GM18508 (cell line): ENCODE measurements at regions not wholly inside any gene's neighbourhood (a gene's known extent, or its start where the extent isn't known, plus 50 kb on each side); places are given as distances from the start of the nearest gene placed in this dataset.
"Not testable (repeated sequence)": the region's sequence is repeated elsewhere in the genome, so short reads cannot be mapped to it uniquely, and the experiment has no call there.

Source experiments
- ATAC-seq: cut with Tn5 transposase; IDR thresholded peaks from one replicate; pipeline ENCODE4 v1.9.1; 2021; ENCODE audit warnings: moderate number of reproducible peaks; ENCODE audit not compliant: insufficient read depth, unreplicated experiment

DNA sequence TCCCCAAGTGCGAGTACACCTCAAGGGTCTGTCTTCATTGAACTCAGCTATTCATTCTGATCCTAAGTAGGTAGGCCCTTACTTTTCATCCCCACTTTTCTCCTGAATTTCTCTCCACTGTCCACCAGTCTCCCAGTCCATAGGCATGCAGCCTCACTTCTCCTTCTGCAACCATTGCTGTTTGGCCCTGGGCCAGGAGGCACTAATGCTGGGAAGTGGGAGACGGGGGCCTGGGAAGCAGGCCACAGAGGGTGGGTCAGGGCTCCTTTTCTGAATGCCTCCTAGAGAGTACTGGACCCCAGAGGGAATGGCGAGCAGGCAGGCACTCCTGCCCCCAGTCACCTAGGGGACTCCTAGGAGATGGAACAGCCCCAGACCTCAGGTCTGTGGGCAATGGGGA is 203.5 kb upstream of the RPL34 start:
- ATAC-seq, result no peak

DNA sequence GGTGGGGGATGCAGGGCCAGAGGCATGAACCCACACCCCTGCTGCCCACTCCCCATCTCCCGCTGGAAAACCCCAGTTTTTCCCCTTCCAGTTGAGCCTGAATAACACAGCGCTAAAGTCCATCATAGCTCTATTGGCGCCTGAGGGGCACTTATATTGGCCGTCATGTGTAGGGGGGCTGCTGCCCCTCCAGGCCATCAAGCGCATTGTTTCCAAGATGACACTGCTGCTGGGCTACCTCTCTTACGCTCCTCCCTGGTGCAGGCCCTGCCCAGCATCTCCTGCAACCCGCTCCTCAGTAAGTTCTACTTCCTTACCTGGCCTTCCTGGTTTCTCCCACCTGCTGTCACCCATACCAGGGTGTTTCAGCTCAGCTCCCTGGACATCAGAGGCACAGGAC is 205.0 kb upstream of the RPL34 start:
- no peak for ATAC-seq

DNA sequence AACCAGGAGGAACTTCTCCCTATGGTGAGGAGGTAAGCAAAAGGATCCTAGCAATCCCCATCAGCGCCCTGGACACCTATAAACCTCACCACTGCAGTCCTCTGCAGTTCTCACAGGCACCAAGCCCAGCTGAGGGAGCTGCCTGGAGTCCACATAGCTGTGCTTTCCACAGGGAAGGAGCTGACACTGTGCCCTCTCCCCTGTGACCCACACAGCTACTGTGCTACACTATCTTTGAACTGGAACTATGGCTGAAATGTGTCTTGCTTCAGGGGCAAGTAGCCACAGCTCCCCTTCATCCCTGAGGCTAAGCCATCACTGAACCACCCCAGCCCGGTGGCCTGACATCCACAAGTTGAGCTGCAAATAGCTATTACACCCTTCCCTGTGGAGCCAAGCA is 208.5 kb upstream of the RPL34 start:
- no peak for ATAC-seq

DNA sequence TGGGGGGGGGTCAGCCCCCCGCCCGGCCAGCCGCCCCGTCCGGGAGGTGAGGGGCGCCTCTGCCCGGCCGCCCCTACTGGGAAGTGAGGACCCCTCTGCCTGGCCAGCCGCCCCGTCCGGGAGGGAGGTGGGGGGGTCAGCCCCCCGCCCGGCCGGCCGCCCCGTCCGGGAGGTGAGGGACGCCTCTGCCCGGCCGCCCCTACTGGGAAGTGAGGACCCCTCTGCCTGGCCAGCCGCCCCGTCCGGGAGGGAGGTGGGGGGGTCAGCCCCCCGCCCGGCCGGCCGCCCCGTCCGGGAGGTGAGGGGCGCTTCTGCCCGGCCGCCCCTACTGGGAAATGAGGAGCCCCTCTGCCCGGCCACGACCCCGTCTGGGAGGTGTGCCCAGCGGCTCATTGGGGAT is 210.7 kb upstream of the RPL34 start:
- not testable (repeated sequence) for ATAC-seq

DNA sequence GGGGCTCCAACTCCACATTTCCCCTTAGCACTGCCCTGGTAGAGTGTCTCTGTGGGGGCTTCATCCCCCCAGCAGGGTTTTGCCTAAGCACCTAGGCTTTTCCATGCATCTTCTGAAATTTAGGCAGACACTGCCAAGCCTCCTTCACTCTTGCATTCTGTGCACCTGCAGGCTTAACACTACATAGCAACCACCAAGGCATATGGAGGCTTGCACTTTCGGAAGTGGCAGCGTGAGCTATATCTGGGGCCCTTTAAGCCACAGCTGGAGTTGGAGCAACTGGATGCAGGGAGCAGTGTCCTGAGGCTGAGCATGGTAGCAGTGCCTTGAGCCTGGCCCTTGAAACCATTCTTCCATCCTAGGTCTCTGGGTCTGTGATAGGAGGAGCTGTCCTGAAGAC is 214.8 kb upstream of the RPL34 start:
- ATAC-seq, result no peak

DNA sequence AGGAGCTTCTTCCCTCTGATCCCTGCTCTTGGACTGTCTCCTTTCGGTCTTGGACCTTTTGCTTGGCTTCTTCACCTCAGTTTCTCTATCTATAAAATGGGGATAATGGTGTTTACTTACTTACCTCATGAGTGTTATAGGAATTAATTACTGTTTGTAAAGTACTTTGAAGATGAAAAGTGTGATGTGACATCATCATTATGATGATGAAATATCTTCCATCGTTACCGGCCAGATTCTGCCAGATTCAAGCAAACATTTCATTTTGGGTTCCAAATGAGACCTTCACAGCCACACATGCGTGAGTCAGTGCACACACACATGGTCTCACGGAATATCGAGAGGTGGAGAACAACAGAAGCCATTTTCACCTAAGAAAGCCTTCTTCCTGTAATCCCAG is 220.1 kb upstream of the RPL34 start:
- ATAC-seq, result no peak

DNA sequence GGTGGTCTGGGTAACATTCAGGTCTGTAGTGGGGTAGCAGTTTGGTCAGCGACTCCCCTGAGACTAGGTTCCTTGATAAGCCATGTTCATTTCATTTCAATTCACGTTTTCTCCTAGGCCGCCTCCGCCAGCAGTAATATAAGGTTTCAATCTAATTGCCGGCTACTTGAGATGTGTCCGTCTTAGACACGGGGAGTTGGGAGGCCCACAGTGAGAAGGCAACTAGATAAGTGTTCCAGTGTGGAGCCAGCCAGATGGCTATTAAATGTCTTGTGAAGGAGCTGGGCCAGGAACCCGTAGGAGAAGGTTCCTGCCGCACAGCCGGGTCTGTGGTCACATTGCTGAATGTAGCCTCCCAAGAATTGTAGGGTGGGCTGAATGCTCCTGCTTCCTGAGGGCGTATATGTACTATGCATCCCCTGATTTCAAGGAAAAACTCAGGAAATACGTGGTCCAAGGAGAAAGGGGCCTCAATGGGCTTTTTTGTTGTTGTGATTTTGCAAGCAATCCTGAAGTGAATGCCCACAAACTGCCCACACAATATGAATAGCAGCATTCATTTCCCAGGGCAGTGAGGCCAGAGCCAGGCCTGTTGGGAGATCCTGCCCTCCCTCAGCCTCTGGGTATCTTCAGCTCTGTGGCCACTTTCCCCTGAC is 220.6 kb upstream of the RPL34 start:
- ATAC-seq, result no peak

DNA sequence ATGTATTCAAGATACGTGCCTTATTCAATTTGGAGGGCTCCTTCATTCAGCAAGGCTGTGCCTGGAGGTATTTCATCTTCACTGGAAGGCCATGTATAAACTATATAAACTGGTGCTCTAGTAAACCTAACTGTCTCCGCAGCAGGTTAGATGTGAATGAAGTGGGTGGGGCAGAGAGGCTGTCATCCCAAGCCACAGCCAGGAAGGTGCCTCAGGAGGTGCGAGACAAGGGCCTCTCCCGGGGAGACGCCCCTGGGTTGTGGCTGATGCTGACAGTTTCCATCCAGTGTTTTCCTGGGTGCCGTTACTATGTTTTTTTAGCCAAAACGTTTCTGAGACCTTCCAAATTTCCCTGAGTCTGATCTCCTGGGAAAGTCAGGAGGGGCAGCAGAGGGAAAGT is 221.5 kb upstream of the RPL34 start:
- ATAC-seq, result no peak

DNA sequence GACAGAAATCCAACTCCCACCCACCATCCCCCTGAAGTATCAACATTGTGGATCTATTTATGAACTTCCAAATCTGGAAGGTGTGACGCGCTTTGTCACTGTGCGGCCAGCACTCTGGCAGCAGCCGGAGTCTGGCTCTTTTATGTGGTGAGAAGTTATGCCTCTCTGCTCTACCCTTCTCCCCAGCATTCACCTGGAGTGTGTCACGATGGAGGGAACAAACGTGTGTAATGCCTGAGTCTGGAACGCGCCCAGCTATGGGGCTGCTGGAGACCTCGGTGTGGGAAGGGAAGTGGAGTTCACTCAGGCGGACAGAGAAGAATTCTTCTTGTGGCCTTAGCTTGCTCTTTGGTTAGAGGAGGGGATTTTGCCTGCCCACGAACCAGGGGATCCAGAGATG is 222.1 kb upstream of the RPL34 start:
- no peak for ATAC-seq

DNA sequence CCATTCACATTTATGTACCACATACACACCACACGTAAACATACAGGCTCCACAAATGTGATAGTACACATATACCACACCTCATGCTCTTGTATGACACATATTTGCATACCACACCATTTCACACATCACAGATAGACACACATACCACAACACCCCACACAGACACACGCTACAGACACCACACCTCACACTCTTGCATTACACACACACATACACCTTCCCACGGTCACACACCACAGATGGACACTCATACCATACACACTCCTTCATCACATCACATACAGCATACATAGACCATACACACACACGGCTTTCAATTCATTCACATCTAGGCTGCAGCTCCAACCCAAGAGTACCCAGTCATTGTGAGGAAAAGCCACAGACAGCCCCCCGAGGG is 222.5 kb upstream of the RPL34 start:
- ATAC-seq, result no peak

DNA sequence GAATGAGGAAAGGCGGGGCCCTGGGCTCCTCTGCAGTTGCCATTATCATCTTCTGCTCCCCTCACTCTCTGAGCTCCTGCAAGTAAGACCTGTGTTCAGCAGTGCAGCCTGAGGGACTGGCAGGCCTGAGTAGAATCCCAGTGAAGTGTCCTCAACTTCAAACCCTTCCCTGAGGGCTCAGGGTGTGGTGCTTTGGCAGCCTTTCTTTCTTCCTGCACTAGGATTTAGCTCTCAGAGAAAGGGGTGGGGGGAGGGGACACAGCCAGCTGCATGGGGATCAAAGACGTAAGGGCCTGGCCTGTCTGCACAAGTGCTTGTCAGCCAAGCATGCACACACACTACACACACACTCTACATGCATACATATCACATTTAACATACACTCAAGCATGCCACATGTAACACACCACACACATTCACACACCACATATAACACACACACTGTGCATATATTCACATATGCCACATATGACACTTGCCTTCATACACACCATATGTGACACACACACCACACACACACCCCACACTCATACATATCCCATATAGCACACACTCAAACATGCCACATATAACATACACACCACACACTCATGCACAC is 223.4 kb upstream of the RPL34 start:
- no peak for ATAC-seq

DNA sequence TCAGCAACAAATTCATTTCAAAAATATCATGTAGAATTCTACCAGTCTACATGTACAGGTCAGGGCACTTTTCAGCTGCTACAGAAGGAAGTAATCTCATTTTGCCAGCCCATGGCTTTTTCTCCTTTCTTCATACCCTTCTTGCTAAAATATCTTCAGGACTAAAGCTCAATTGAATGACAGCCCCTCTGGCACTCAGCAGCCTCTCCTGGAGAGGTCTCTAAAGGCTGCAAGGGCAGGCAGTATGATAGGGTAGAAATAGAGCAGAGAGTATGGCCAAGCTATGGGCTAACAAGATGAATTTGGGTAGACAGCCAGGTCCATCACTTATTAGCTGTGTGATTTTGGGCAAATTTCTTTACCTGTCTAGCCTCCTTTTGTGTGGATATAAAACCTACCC is 224.6 kb upstream of the RPL34 start:
- no peak for ATAC-seq

DNA sequence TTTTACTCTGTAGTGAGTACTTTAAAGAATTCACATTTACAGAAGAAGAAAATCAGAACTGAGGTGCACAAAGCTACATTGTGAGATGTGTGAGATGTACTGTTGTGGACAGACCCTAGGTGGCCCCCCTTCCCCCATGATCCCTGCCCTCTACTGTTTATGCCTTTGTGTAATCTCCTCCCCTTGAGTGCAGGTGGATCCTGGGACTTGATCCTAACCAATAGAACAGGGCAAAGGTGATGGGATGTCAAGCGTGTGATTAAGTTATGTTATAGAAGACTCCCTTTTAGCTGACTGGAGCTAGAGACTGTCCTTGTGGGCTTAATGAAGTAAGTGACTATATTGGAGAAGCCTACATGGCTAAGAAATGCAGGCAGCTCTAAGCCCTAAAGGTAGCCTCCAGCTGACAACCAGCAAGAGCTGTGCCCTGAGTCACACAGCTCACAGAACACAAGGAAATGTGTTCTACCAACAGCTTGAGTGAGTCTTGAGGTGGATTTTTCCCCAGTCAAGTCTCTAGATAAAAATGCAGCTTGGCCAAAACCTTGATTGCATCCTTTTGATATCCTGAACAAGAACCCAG is 225.2 kb upstream of the LEF1 start:
- ATAC-seq, result no peak

DNA sequence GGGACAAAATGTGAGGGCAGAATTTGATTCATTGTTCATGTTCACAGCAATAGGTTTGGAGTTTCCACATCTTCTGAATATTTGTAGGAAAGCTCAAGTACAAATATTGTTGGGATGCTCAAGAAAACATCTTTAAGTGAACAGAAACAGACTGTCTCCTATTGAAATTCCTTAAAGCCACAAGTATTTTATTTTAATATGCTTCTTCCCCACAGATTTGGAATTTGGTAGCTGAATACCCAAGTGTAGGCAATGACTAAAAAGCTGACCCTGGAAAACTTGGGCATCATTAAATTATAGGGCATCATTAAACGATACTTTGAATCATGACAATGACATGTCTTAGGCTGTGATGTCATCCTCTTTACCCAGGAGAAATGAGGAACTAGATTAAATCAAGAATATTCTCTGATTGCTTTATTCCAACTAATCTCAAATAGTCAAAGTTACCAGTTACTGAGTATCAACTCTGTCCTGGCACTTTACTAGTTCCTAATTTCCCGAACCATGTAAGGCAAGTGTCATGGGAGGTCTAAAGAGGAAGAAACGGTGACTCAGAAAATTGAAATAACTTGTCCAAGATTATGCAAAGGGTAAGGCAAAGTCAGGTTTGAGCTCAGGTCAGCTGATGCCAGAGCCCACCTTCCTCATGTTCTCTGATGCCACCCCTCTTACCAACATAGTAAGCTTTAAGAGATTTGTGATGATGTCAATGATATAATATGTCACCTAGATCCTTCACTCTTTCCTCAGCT is 223.1 kb upstream of the LEF1 start:
- ATAC-seq, result no peak

DNA sequence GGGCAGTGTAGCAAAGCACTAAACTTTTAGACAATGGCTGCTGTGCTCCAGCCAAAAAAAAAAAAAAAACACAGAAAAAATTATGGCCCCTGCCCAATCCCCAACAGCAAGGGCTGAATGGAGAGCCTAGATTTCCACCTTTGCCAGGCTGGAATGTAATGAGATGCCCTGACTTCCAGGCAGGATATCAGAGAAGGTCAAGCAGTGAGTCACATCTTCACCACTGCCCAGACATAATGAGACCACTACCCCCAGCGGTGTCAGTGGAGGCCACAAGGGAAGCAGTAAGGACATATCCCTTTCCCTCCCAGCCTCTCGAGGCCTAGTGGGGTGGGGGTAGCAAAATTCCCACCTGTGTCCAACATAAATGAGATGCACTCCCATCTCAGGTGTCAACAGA is 216.3 kb upstream of the LEF1 start:
- no peak for ATAC-seq

DNA sequence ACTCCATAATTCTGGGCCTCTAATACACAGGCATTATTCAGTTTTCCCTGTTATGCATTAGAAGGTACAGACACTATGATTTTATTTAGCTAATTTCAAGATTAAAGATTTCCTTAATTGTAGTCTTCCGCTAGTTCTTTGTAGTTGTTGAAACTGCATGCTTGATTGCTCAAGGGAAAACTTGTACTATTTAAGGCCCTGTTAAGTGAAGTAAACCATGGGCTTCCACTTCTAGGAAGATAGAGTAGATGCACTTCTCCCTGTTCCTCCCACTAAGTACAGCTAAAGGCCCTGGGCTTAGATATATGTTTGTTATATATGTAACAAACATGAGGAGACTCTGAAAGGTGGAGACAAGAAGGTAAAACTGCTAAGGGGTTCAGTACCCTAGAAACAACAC is 215.8 kb upstream of the LEF1 start:
- no peak for ATAC-seq

DNA sequence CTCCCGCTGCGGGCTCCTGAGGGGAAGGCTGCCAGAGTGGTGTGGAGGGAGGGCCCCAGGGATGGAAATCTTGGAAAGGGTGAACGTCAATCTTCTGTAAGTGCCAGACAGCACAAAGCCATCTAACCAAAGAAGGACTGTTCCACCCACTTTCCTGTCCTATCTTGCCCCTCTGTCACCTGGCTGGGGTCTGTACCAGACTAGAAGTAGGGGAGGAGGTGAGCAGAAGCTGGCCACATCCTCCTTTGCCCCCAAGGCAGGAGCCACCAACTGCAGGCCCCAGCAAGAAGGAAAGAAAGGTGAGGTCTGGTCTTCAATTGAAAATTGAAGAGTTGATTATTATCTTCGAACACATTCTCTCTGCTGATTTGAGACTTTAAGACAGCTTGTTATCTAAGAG is 214.4 kb upstream of the LEF1 start:
- no peak for ATAC-seq

DNA sequence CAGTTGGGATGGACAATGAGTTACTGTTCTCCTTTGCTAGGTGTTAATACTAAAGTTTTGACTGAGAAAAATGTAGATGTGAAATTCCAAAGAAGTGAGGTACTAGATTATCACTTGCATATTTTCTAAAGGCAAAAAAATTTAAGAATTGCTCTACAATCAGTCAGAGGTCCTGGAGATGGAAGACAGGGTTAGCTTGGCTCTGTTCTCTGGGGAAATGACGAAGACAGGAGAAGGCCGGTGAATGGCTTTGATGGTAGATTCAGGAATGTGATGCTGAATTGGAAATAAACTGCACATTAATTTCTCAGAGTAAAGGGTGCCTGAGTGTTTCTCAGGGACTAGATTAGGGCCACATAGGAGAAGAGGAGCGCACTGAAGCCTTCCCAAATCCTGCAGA is 214.0 kb upstream of the LEF1 start:
- ATAC-seq, result no peak

DNA sequence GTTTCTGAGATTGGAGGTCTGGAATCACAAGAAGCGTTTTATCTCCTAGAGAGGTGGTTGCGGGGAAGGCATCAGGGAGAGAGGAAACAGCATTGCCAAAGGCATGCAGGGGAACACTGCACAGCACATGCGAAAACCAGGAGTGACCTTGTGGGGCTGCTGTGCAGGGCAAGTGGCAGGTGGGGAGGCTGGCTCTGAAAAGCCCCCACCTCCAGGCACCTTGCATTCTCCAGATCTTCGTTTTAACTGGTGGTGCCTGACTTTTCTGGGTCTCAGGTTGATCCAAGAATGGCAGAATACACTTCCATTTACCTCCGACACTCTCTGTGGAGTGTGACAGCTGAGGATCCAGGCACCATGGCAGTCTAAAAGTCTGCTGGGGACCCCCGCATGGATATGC is 209.4 kb upstream of the LEF1 start:
- no peak for ATAC-seq

DNA sequence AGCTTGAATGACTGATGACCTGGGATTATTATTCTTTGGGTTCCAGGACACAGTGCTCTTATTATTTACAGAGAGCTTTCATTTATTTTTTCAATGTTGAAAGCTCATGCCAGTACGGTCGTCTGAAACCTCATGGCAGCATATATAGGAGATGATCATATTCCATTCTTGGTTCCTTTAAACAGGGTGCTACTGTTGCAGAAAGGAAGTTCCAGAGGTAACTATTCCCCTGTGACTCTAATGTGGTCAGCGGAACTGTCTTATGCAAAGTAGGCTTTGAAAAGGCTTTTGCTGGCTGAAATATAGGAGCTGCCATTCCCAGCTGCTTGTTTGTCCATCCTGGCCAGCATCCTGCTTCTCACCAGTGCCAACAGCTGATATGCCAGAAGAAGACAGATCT is 208.3 kb upstream of the LEF1 start:
- no peak for ATAC-seq

DNA sequence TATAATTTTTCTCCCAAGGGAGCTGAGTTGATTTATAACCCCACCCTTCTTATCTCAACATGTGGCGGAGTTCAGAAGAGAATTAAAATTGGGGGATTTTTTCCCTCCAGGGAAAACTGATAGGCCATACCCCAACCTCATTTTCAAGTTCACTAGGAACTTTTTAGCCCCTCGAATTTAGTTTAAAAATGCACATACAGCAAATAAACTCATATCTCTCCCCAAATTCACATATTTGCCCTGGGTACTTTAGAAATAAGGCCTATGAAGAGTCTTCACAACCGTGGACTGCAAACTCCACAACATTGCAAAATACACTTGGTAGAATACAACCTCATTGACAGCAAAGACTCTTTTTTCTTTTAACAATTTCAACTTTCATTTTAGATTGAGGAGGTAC is 206.7 kb upstream of the LEF1 start:
- no peak for ATAC-seq

DNA sequence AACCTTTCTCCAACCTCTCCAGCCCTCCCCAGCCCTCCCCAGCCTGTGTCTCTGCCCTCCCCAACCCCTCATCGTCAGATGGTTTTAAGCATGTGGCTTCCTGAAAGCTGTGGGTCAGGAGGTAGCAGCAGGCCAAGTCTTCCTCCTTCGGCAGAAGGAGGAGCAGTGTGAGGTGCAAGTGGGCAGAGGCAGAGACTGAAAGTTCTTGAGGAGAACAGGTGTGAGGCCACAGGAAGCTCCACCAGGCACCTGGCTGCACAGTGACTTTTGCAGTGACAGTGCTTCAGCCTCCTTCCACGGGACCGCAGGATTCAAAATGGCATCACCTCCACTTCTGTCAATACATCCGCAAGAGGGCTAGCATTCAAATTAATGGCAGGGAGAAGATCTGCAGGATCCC is 203.9 kb upstream of the LEF1 start:
- ATAC-seq, result no peak
